Neural cell (in vitro differentiated cells): ENCODE measurements at regions not wholly inside any gene's neighbourhood (a gene's known extent, or its start where the extent isn't known, plus 50 kb on each side); places are given as distances from the start of the nearest gene placed in this dataset.

ENCODE experiments used
- H2AFZ ChIP-seq: fragments of 200-600, 300-800 bp; sonication (generic), shearing (Covaris generic); 2 replicates; pipeline ENCODE4 v1.6.0; 2014; ENCODE audit warnings: low read depth, mild to moderate bottlenecking, antibody characterized with exemption, low read length, moderate library complexity
- H3F3A ChIP-seq: fragments of 200-600 bp; shearing (Covaris generic); 2 replicates; pipeline ENCODE4 v1.6.1; 2016; ENCODE audit warnings: mild to moderate bottlenecking, moderate library complexity, mixed read lengths, antibody characterized with exemption, low read length; ENCODE audit not compliant: insufficient read depth, poor library complexity, severe bottlenecking
- H3K27ac ChIP-seq: fragments of 200-600, 300-800 bp; sonication (generic), shearing (Covaris generic); 2 replicates; pipeline ENCODE4 v1.5.1; 2014; ENCODE audit warnings: mild to moderate bottlenecking, low read length, moderate library complexity
- H3K27me3 ChIP-seq: fragments of 300-800, 200-600 bp; sonication (generic), shearing (Covaris generic); 2 replicates; pipeline ENCODE4 v1.6.0; 2014; ENCODE audit warnings: mild to moderate bottlenecking, low read depth, low read length, moderate library complexity; ENCODE audit not compliant: insufficient read depth
- H3K36me3 ChIP-seq: fragments of 300-800, 200-600 bp; sonication (generic), shearing (Covaris generic); 2 replicates; pipeline ENCODE4 v1.5.1; 2014; ENCODE audit warnings: mild to moderate bottlenecking, antibody characterized with exemption, low read length, moderate library complexity; ENCODE audit not compliant: insufficient read depth
- H3K4me2 ChIP-seq: fragments of 300-800, 200-600 bp; sonication (generic), shearing (Covaris generic); 2 replicates; pipeline ENCODE4 v1.6.0; 2014; ENCODE audit warnings: mild to moderate bottlenecking, low read length
- H3K4me3 ChIP-seq: fragments of 300-800, 200-600 bp; sonication (generic), shearing (Covaris generic); 2 replicates; pipeline ENCODE4 v1.5.1; 2014; ENCODE audit warnings: mild to moderate bottlenecking, low read length, moderate library complexity
- H3K79me2 ChIP-seq: fragments of 200-600 bp; shearing (Covaris generic); replicated peaks from 2 replicates; pipeline ENCODE4 v1.6.0; 2014; ENCODE audit warnings: mild to moderate bottlenecking, low read length, moderate library complexity; ENCODE audit not compliant: insufficient read depth
- H3K9ac ChIP-seq: fragments of 300-800, 200-600 bp; sonication (generic), shearing (Covaris generic); 2 replicates; pipeline ENCODE4 v1.6.1; 2016; ENCODE audit warnings: mild to moderate bottlenecking, low read length, mixed read lengths
- H3K9me2 ChIP-seq: fragments of 200-600 bp; shearing (Covaris generic); 2 replicates; pipeline ENCODE4 v1.6.1; 2016; ENCODE audit warnings: mild to moderate bottlenecking, low read length, mixed read lengths; ENCODE audit not compliant: insufficient read depth
- H3K9me3 ChIP-seq: fragments of 200-600, 300-800 bp; sonication (generic), shearing (Covaris generic); 2 replicates; pipeline ENCODE4 v1.6.1; 2016; ENCODE audit warnings: mild to moderate bottlenecking, mixed run types, low read length, moderate library complexity, mixed read lengths
- H4K20me1 ChIP-seq: fragments of 200-600 bp; shearing (Covaris generic); 2 replicates; pipeline ENCODE4 v1.6.1; 2016; ENCODE audit warnings: mild to moderate bottlenecking, mixed run types; ENCODE audit not compliant: insufficient read depth
- CTCF ChIP-seq: fragments of 450-650 bp; IDR thresholded peaks from 2 replicates; pipeline ENCODE4 v1.5.1; 2014; ENCODE audit warnings: antibody characterized with exemption, mild to moderate bottlenecking, moderate library complexity; ENCODE audit not compliant: poor library complexity, severe bottlenecking
- EP300 ChIP-seq: fragments of 450-650 bp; conservative IDR thresholded peaks from 2 replicates; pipeline ENCODE4 v1.6.1; 2014; ENCODE audit warnings: antibody characterized with exemption, mild to moderate bottlenecking, moderate library complexity; ENCODE audit not compliant: poor library complexity, severe bottlenecking
- EZH2 ChIP-seq: fragments of 200-600, 300-800 bp; shearing (Covaris generic), sonication (generic); IDR thresholded peaks from 2 replicates; pipeline ENCODE4 v1.6.1; 2014; ENCODE audit warnings: antibody characterized with exemption, low read length, borderline replicate concordance, mild to moderate bottlenecking; ENCODE audit not compliant: insufficient read depth, poor library complexity, severe bottlenecking
- MXI1 ChIP-seq: fragments of 450-650 bp; conservative IDR thresholded peaks from 2 replicates; pipeline ENCODE4 v1.6.1; 2014; ENCODE audit warnings: antibody characterized with exemption, mild to moderate bottlenecking; ENCODE audit not compliant: poor library complexity, severe bottlenecking
- POLR2AphosphoS5 ChIP-seq: IDR thresholded peaks from 2 replicates; pipeline ENCODE4 v1.6.1; 2012
- RAD21 ChIP-seq: fragments of 450-650 bp; conservative IDR thresholded peaks from 2 replicates; pipeline ENCODE4 v1.6.1; 2014; ENCODE audit warnings: antibody characterized with exemption, mild to moderate bottlenecking, moderate library complexity
- REST ChIP-seq: IDR thresholded peaks from 2 replicates; pipeline ENCODE4 v1.6.1; 2012; ENCODE audit warnings: borderline replicate concordance
- SMC3 ChIP-seq: fragments of 450-650 bp; conservative IDR thresholded peaks from 2 replicates; pipeline ENCODE4 v1.6.1; 2014; ENCODE audit warnings: antibody characterized with exemption, mild to moderate bottlenecking, moderate library complexity; ENCODE audit not compliant: poor library complexity
- TAF1 ChIP-seq: IDR thresholded peaks from 2 replicates; pipeline ENCODE4 v1.6.1; 2012; ENCODE audit warnings: low read depth

- Histone ChIP-seq H3K36me3 (no peaks in the 10 kb centered on the region), H4K20me1 (no peaks in the 10 kb centered on the region), H3K9me3 (no peaks in the 10 kb centered on the region), H3K79me2 (no peaks in the 10 kb centered on the region), H2AFZ (no peak overlapping the region), H3K27me3 (no peaks in the 10 kb centered on the region), H3K27ac (no peak overlapping the region), H3F3A (no peaks in the 10 kb centered on the region), H3K4me2 (no peak overlapping the region), H3K9ac (no peak overlapping the region), H3K9me2 (no peaks in the 10 kb centered on the region), H3K4me3 (no peak overlapping the region)
- no peak for TF ChIP-seq MXI1
- TF ChIP-seq EZH2: no peak
- TF ChIP-seq REST: no peak
- TF ChIP-seq EP300: no peak
Measured at GRCh38 chr20:60171313-60171712, 213.1 kb downstream of the CDH26 start.

- no peak overlapping the region for H3K9ac ChIP-seq
- H2AFZ ChIP-seq: no peak overlapping the region
- H3K36me3 ChIP-seq: no peaks in the 10 kb centered on the region
- H4K20me1 ChIP-seq: no peaks in the 10 kb centered on the region
- TF ChIP-seq POLR2AphosphoS5 (no peak), SMC3 (no peak), EP300 (no peak), MXI1 (no peak), EZH2 (no peak), REST (no peak), RAD21 (no peak), TAF1 (no peak), CTCF (no peak)
- no peaks in the 10 kb centered on the region for H3K9me3 ChIP-seq
- no peak overlapping the region for H3K4me3 ChIP-seq
- H3F3A ChIP-seq: no peaks in the 10 kb centered on the region
- H3K79me2 ChIP-seq: no peaks in the 10 kb centered on the region
- no peak overlapping the region for H3K27ac ChIP-seq
- no peak overlapping the region for H3K4me2 ChIP-seq
- H3K9me2 ChIP-seq: no peaks in the 10 kb centered on the region
- H3K27me3 ChIP-seq: no peaks in the 10 kb centered on the region
Measured at GRCh38 chr20:60171738-60172137, 213.5 kb downstream of the CDH26 start.
